Ishikawa (cell line): ENCODE measurements at regions not wholly inside any gene's neighbourhood (a gene's known extent, or its start where the extent isn't known, plus 50 kb on each side); places are given as distances from the start of the nearest gene placed in this dataset.

Experiments
- EGR1 ChIP-seq: IDR thresholded peaks from 2 replicates; pipeline ENCODE4 v1.6.1; 2012
- EP300 ChIP-seq: IDR thresholded peaks from 2 replicates; pipeline ENCODE4 v1.6.1; 2012; ENCODE audit warnings: borderline replicate concordance
- FOXM1 ChIP-seq: IDR thresholded peaks from 2 replicates; pipeline ENCODE4 v1.6.1; 2012; ENCODE audit warnings: low read depth, borderline replicate concordance
- MAX ChIP-seq: IDR thresholded peaks from 2 replicates; pipeline ENCODE4 v1.6.1; 2012
- RAD21 ChIP-seq: IDR thresholded peaks from 2 replicates; pipeline ENCODE4 v1.6.1; 2012; ENCODE audit warnings: low read depth
- TEAD4 ChIP-seq: IDR thresholded peaks from 2 replicates; pipeline ENCODE4 v1.6.1; 2012

GRCh38 chr16:82295290-82296201, 125.5 kb upstream of the MPHOSPH6 start:
- TF ChIP-seq RAD21 (no peak), TEAD4 (no peak), MAX (no peak), EGR1 (no peak), EP300 (no peak), FOXM1 (no peak)
